ENCODE measurements at regions not wholly inside any gene's neighbourhood (a gene's known extent, or its start where the extent isn't known, plus 50 kb on each side); places are given as distances from the start of the nearest gene placed in this dataset.

- Mint-ChIP-seq H3K9me3 (no peaks in the 10 kb centered on the region), H3K4me3 (no peak overlapping the region), H3K27me3 (ENCODE audit: insufficient read depth) (peaks cover 17% of the 10 kb centered on the region), H3K36me3 (ENCODE audit: low read depth) (no peaks in the 10 kb centered on the region), H3K27ac (no peak overlapping the region), H3K4me1 (peaks cover 2% of the 10 kb centered on the region)
- peaks cover 3% of the 10 kb centered on the region for H3K27me3 ChIP-seq (ENCODE audit: control insufficient read depth, insufficient read depth, low read length, poor library complexity, severe bottlenecking)
- DNase-seq: no peak
- no peaks in the 10 kb centered on the region for H3K9me3 ChIP-seq (ENCODE audit: control insufficient read depth, low read length)
- no peak overlapping the region for H3K9ac ChIP-seq (ENCODE audit: extremely low read depth, low read length, poor library complexity, severe bottlenecking)
- H3K4me1 ChIP-seq (ENCODE audit: control insufficient read depth, insufficient read depth, low read length): no peaks in the 10 kb centered on the region
- H3K27ac ChIP-seq (ENCODE audit: low read depth, low read length): no peak overlapping the region
- 87 to 100% methylated on average over 1 to 2 of the region's 2 CpGs for WGBS, 2 experiments (ENCODE audit: insufficient coverage in 1 of 2, insufficient read length in 1 of 2)
- no peaks in the 10 kb centered on the region for H3K36me3 ChIP-seq (ENCODE audit: control insufficient read depth, insufficient read depth, low read length)
- no peak overlapping the region for H3K4me3 ChIP-seq (ENCODE audit: low read length)
- TF ChIP-seq CTCF (conservative IDR thresholded peaks at IDR 0.05): no peak
These were observed 285.0 kb upstream of the NR5A2 start for GRCh38 chr1:199742547-199742946.

GRCh38 chr1:199743227-199743626, 284.3 kb upstream of the NR5A2 start:
- peaks cover 9% of the 10 kb centered on the region for H3K4me1 Mint-ChIP-seq
- no peak overlapping the region for H3K4me3 ChIP-seq (ENCODE audit: low read length)
- H3K9me3 ChIP-seq (ENCODE audit: control insufficient read depth, low read length): no peaks in the 10 kb centered on the region
- H3K4me3 Mint-ChIP-seq: no peak overlapping the region
- H3K36me3 ChIP-seq (ENCODE audit: control insufficient read depth, insufficient read depth, low read length): no peaks in the 10 kb centered on the region
- peaks cover 23% of the 10 kb centered on the region for H3K27me3 Mint-ChIP-seq (ENCODE audit: insufficient read depth)
- H3K36me3 Mint-ChIP-seq (ENCODE audit: low read depth): no peaks in the 10 kb centered on the region
- no peak for DNase-seq
- no peaks in the 10 kb centered on the region for H3K9me3 Mint-ChIP-seq
- no peak overlapping the region for H3K27ac ChIP-seq (ENCODE audit: low read depth, low read length)
- no peak for TF ChIP-seq CTCF (conservative IDR thresholded peaks at IDR 0.05)
- no peak overlapping the region for H3K9ac ChIP-seq (ENCODE audit: extremely low read depth, low read length, poor library complexity, severe bottlenecking)
- no peak overlapping the region for H3K27ac Mint-ChIP-seq
- H3K4me1 ChIP-seq (ENCODE audit: control insufficient read depth, insufficient read depth, low read length): no peaks in the 10 kb centered on the region
- peaks cover 9% of the 10 kb centered on the region for H3K27me3 ChIP-seq (ENCODE audit: control insufficient read depth, insufficient read depth, low read length, poor library complexity, severe bottlenecking)
- 73 to 93% methylated on average over 3 to 5 of the region's 5 CpGs for WGBS, 2 experiments (ENCODE audit: insufficient coverage in 1 of 2, insufficient read length in 1 of 2)

GRCh38 chr1:199746666-199747384, 280.7 kb upstream of the NR5A2 start:
- Mint-ChIP-seq H3K36me3 (ENCODE audit: low read depth) (no peaks in the 10 kb centered on the region), H3K27me3 (ENCODE audit: insufficient read depth) (peaks cover 29% of the 10 kb centered on the region), H3K9me3 (no peaks in the 10 kb centered on the region), H3K4me3 (no peak overlapping the region), H3K27ac (no peak overlapping the region), H3K4me1 (peaks cover 11% of the 10 kb centered on the region)
- H3K27ac ChIP-seq (ENCODE audit: low read depth, low read length): no peak overlapping the region
- no peak overlapping the region for H3K4me3 ChIP-seq (ENCODE audit: low read length)
- H3K36me3 ChIP-seq (ENCODE audit: control insufficient read depth, insufficient read depth, low read length): no peaks in the 10 kb centered on the region
- no peaks in the 10 kb centered on the region for H3K4me1 ChIP-seq (ENCODE audit: control insufficient read depth, insufficient read depth, low read length)
- WGBS, 2 experiments (ENCODE audit: insufficient coverage in 1 of 2, insufficient read length in 1 of 2): 93 to 100% methylated on average over 1 to 2 of the region's 2 CpGs
- no peak for DNase-seq
- H3K9me3 ChIP-seq (ENCODE audit: control insufficient read depth, low read length): no peaks in the 10 kb centered on the region
- no peak for TF ChIP-seq CTCF (conservative IDR thresholded peaks at IDR 0.05)
- H3K9ac ChIP-seq (ENCODE audit: extremely low read depth, low read length, poor library complexity, severe bottlenecking): no peak overlapping the region
- peaks cover 9% of the 10 kb centered on the region for H3K27me3 ChIP-seq (ENCODE audit: control insufficient read depth, insufficient read depth, low read length, poor library complexity, severe bottlenecking)

All from endodermal cell (in vitro differentiated cells).